SK-N-SH (cell line): ENCODE measurements at regions not wholly inside any gene's neighbourhood (a gene's known extent, or its start where the extent isn't known, plus 50 kb on each side); places are given as distances from the start of the nearest gene placed in this dataset.

Experiments used
- CTCF ChIA-PET: fragments of 300-600, 350-600 bp; formaldehyde crosslinking; extraction: SDS; loops from one replicate; lab custom pipeline; 2021; lab: Yijun Ruan, JAX
- POLR2A ChIA-PET: fragments of 350-600 bp; sonication (Branson Sonifier 250); formaldehyde crosslinking; extraction: SDS; loops from one replicate; lab custom pipeline; 2020; ENCODE audit warnings: antibody characterized with exemption, inconsistent platforms; lab: Yijun Ruan, JAX
- DNase-seq: peaks from one replicate; pipeline ENCODE4 v3.0.0; 2012
- H2AFZ ChIP-seq: fragments of 200-600 bp; sonication (generic); 2 replicates; pipeline ENCODE4 v1.8.1; 2016; ENCODE audit warnings: antibody characterized with exemption, mild to moderate bottlenecking, low read depth
- H3F3A ChIP-seq: fragments of 200-600 bp; sonication (generic); replicated peaks from 2 replicates; pipeline ENCODE3; 2016; ENCODE audit warnings: antibody characterized with exemption, mild to moderate bottlenecking; ENCODE audit not compliant: insufficient read depth
- H3K27ac ChIP-seq, 2 experiments: fragments of 200-500 bp in 1 of 2; fragments of 200-600 bp in 1 of 2; sonication (Bioruptor generic) in 1 of 2; sonication (generic), shearing (Covaris generic) in 1 of 2; 2 replicates each; pipeline versions ENCODE4 v1.5.1 to v1.6.1; 2014 to 2016; ENCODE audit warnings: low read depth in 2 of 2, inconsistent platforms in 1 of 2, low read length in 1 of 2, mild to moderate bottlenecking in 1 of 2, mixed read lengths in 1 of 2
- H3K27me3 ChIP-seq: fragments of 200-600 bp; sonication (generic), shearing (Covaris generic); 2 replicates; pipeline ENCODE4 v1.6.1; 2016; ENCODE audit warnings: mixed run types; ENCODE audit not compliant: insufficient read depth
- H3K36me3 ChIP-seq, 2 experiments: fragments of 200-500 bp in 1 of 2; fragments of 200-600 bp in 1 of 2; sonication (Bioruptor generic) in 1 of 2; sonication (generic) in 1 of 2; replicated peaks in 1 of 2; 2 replicates each; pipeline versions ENCODE3 to v1.5.1; 2014 to 2016; ENCODE audit warnings: low read length in 1 of 2, mild to moderate bottlenecking in 1 of 2; ENCODE audit not compliant: insufficient read depth in 2 of 2, control insufficient read depth in 1 of 2
- H3K4me1 ChIP-seq, 2 experiments: fragments of 200-500 bp in 1 of 2; fragments of 200-600 bp in 1 of 2; sonication (Bioruptor generic) in 1 of 2; sonication (generic), shearing (Covaris generic) in 1 of 2; 2 replicates each; pipeline versions ENCODE4 v1.5.1 to v1.6.1; 2014 to 2016; ENCODE audit warnings: low read depth in 1 of 2, low read length in 1 of 2, mixed run types in 1 of 2; ENCODE audit not compliant: insufficient read depth in 2 of 2, control insufficient read depth in 1 of 2
- H3K4me2 ChIP-seq: fragments of 200-600 bp; sonication (generic), shearing (Covaris generic); 2 replicates; pipeline ENCODE4 v1.6.1; 2017; ENCODE audit warnings: mixed run types
- H3K4me3 ChIP-seq, 2 experiments: fragments of 200-500 bp in 1 of 2; fragments of 200-600 bp in 1 of 2; sonication (Bioruptor generic) in 1 of 2; sonication (generic), shearing (Covaris generic) in 1 of 2; 2 replicates each; pipeline versions ENCODE4 v1.5.1 to v1.8.1; 2014 to 2016; ENCODE audit warnings: low read depth in 2 of 2, inconsistent platforms in 1 of 2, low read length in 1 of 2, mild to moderate bottlenecking in 1 of 2, mixed read lengths in 1 of 2, moderate library complexity in 1 of 2
- H3K79me2 ChIP-seq: fragments of 200-600 bp; sonication (generic); 2 replicates; pipeline ENCODE4 v1.8.1; 2017; ENCODE audit warnings: mild to moderate bottlenecking; ENCODE audit not compliant: insufficient read depth
- H3K9ac ChIP-seq: fragments of 200-600 bp; sonication (generic); 2 replicates; pipeline ENCODE4 v1.6.1; 2017; ENCODE audit warnings: mixed run types
- H3K9me2 ChIP-seq: fragments of 200-600 bp; sonication (generic); 2 replicates; pipeline ENCODE4 v1.6.1; 2017; ENCODE audit warnings: mixed run types
- H3K9me3 ChIP-seq: fragments of 200-600 bp; sonication (generic); 2 replicates; pipeline ENCODE4 v1.6.1; 2017; ENCODE audit warnings: mixed run types, mild to moderate bottlenecking, moderate library complexity
- H4K20me1 ChIP-seq: fragments of 200-600 bp; sonication (generic); 2 replicates; pipeline ENCODE4 v1.6.1; 2017; ENCODE audit warnings: mild to moderate bottlenecking, mixed run types; ENCODE audit not compliant: insufficient read depth
- ELF1 ChIP-seq: IDR thresholded peaks from 2 replicates; pipeline ENCODE4 v1.4.0; 2012
- EZH2phosphoT487 ChIP-seq: fragments of 200-600 bp; sonication (generic); IDR thresholded peaks from 2 replicates; pipeline ENCODE4 v1.6.1; 2017; ENCODE audit warnings: low read depth, mixed run types, mild to moderate bottlenecking, antibody characterized with exemption, moderate library complexity, borderline replicate concordance
- FOXJ3 ChIP-seq: sonication (generic); formaldehyde crosslinking; IDR thresholded peaks from 2 replicates; pipeline ENCODE4 v1.5.1; 2020; ENCODE audit warnings: mild to moderate bottlenecking, missing genetic modification reagents
- GABPA ChIP-seq: IDR thresholded peaks from 2 replicates; pipeline ENCODE4 v1.4.0; 2012; ENCODE audit warnings: low read depth, mild to moderate bottlenecking
- RXRA ChIP-seq: IDR thresholded peaks from 2 replicates; pipeline ENCODE4 v1.4.0; 2012; ENCODE audit warnings: low read depth, mild to moderate bottlenecking, borderline replicate concordance
- SMC3 ChIP-seq: IDR thresholded peaks from 2 replicates; pipeline ENCODE4 v1.6.1; 2012; ENCODE audit warnings: low read depth, low read length, improper control_type of control experiment
- WGBS: methylation state at CpG from one replicate; pipeline ENCODE4 v1.1.6; 2017; ENCODE audit warnings: low lambda C conversion rate; 5-methylcytosine and 5-hydroxymethylcytosine counted together
- TF ChIP-seq, protein P1 (sequence below): IDR thresholded peaks from 2 replicates; pipeline ENCODE4; 2012
- TF ChIP-seq, protein P2 (sequence below): fragments of 150-350 bp; IDR thresholded peaks from 2 replicates; pipeline ENCODE4 v1.6.1; 2017; ENCODE audit warnings: antibody characterized with exemption, low read length, low read depth, borderline replicate concordance
- TF ChIP-seq, protein P3 (sequence below): fragments of 150-350 bp; IDR thresholded peaks from 2 replicates; pipeline ENCODE4 v1.6.1; 2016; ENCODE audit warnings: mild to moderate bottlenecking, low read depth, low read length
- TF ChIP-seq, protein P4 (sequence below): IDR thresholded peaks from 2 replicates; pipeline ENCODE4 v1.4.0; 2012; ENCODE audit warnings: low read depth
- TF ChIP-seq, protein P5 (sequence below): fragments of 200-600 bp; sonication (generic); IDR thresholded peaks from 2 replicates; pipeline ENCODE4 v1.6.1; 2017; ENCODE audit warnings: antibody characterized with exemption, mild to moderate bottlenecking, moderate library complexity

DNA sequence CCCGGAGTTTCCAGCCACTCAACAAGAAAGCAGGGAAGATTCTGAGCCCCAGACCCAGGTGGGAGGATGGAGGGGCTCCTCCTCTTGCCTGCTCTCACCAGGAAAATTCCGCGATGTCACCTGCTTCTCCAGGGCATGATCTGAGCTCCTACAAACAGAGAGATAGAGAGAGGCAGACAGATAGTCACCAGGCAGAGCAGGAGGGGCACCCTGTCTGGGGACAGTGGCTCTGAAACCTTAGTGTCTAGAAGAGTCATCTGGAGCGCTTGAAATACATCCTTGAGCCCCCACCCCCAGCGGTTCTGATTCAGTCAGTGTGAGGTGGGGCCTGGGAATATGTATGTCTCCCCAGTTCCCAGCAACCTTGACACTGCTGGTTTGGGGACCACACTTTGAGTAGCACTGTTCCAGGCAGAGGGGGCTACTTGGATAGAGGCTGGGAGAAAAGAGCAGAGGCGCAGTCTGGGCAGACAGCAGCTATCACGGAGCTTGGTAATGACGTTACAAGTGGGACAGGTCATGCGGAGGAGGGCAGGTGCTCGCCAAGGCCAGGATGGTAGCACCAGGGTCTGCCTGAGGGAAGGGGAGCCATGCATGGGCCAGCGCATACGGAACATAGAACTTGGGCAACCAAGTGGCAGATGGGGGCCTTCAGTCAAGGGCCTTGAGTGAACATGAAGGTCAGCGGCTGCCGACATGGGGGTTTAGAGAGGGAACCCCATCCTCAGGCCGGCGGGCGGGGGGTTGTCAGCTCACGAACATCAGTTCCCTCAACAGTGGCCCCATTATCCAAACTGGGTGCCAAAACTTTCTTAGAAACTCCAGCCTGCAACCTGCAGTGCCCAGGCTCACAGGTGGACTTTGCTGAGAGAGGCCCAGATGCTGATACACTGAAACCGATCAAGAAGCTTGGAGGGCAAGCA lies 60.9 kb upstream of the MYEOV start:
- no peaks in the 10 kb centered on the region for H4K20me1 ChIP-seq
- no peaks in the 10 kb centered on the region for H3K36me3 ChIP-seq
- H3K9ac ChIP-seq = no peak overlapping the region
- WGBS = 68% methylated on average over 12 of the region's 19 CpGs
- H3K4me3 ChIP-seq = no peak overlapping the region
- no peak overlapping the region for H3K4me2 ChIP-seq
- no peak overlapping the region for H2AFZ ChIP-seq
- no peak overlapping the region for H3K27ac ChIP-seq
- no peaks in the 10 kb centered on the region for H3K79me2 ChIP-seq
- no peak for DNase-seq
- no peaks in the 10 kb centered on the region for H3F3A ChIP-seq
- no peaks in the 10 kb centered on the region; the same call in 1 of the 2 replicates for H3K9me3 ChIP-seq
- TF ChIP-seq ELF1 (no peak), EZH2phosphoT487 (no peak), GABPA (no peak), SMC3 (no peak), RXRA (no peak), FOXJ3 (CRISPR knock-in tag) (no peak)
- TF ChIP-seq, protein P1, sequence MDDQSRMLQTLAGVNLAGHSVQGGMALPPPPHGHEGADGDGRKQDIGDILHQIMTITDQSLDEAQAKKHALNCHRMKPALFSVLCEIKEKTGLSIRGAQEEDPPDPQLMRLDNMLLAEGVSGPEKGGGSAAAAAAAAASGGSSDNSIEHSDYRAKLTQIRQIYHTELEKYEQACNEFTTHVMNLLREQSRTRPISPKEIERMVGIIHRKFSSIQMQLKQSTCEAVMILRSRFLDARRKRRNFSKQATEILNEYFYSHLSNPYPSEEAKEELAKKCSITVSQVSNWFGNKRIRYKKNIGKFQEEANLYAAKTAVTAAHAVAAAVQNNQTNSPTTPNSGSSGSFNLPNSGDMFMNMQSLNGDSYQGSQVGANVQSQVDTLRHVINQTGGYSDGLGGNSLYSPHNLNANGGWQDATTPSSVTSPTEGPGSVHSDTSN = no peak
- TF ChIP-seq, protein P2, sequence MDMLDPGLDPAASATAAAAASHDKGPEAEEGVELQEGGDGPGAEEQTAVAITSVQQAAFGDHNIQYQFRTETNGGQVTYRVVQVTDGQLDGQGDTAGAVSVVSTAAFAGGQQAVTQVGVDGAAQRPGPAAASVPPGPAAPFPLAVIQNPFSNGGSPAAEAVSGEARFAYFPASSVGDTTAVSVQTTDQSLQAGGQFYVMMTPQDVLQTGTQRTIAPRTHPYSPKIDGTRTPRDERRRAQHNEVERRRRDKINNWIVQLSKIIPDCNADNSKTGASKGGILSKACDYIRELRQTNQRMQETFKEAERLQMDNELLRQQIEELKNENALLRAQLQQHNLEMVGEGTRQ = no peak
- TF ChIP-seq, protein P3, sequence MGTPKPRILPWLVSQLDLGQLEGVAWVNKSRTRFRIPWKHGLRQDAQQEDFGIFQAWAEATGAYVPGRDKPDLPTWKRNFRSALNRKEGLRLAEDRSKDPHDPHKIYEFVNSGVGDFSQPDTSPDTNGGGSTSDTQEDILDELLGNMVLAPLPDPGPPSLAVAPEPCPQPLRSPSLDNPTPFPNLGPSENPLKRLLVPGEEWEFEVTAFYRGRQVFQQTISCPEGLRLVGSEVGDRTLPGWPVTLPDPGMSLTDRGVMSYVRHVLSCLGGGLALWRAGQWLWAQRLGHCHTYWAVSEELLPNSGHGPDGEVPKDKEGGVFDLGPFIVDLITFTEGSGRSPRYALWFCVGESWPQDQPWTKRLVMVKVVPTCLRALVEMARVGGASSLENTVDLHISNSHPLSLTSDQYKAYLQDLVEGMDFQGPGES = no peak
- TF ChIP-seq, protein P4, sequence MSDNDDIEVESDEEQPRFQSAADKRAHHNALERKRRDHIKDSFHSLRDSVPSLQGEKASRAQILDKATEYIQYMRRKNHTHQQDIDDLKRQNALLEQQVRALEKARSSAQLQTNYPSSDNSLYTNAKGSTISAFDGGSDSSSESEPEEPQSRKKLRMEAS = no peak
- TF ChIP-seq, protein P5, sequence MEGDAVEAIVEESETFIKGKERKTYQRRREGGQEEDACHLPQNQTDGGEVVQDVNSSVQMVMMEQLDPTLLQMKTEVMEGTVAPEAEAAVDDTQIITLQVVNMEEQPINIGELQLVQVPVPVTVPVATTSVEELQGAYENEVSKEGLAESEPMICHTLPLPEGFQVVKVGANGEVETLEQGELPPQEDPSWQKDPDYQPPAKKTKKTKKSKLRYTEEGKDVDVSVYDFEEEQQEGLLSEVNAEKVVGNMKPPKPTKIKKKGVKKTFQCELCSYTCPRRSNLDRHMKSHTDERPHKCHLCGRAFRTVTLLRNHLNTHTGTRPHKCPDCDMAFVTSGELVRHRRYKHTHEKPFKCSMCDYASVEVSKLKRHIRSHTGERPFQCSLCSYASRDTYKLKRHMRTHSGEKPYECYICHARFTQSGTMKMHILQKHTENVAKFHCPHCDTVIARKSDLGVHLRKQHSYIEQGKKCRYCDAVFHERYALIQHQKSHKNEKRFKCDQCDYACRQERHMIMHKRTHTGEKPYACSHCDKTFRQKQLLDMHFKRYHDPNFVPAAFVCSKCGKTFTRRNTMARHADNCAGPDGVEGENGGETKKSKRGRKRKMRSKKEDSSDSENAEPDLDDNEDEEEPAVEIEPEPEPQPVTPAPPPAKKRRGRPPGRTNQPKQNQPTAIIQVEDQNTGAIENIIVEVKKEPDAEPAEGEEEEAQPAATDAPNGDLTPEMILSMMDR = no peak
- H3K27me3 ChIP-seq = no peaks in the 10 kb centered on the region; the same call in 1 of the 2 replicates
- ChIA-PET CTCF (no interaction called here), POLR2A (no interaction called here)
- no peaks in the 10 kb centered on the region for H3K9me2 ChIP-seq
- H3K4me1 ChIP-seq = no peaks in the 10 kb centered on the region; a peak in 1 of 4 replicates
